ENCODE measurements at regions not wholly inside any gene's neighbourhood (a gene's known extent, or its start where the extent isn't known, plus 50 kb on each side); places are given as distances from the start of the nearest gene placed in this dataset.
A peak's percentile ranks its signal among the peaks of the same experiment; 100 is the strongest.

DNA sequence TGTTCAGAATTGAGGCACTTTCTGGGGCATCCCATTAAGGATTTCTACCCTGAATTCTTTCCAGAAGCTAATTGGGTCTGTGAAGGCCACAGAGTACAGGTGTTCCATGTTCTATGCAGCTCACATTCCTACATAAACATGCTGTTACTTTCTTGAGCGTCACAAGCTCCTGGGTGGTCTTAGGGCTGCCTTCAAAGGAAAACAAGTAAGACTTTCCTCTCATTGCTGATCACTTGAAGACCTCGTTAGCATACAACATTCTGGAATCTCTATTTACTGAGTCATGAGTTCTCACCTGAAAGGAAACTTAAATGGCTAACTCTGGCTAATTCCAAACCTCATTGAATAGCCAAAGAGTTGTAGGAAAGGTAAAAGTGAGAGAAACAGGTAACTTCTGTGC is 63.0 kb upstream of the HMGA2 start:
- in situ Hi-C loops (cut with HindIII; ENCODE audit: low sequenced_read_pairs) = no loop called here
- no peak overlapping the region for H3K4me3 ChIP-seq (ENCODE audit: low read depth, low read length)
- TF ChIP-seq, protein P1, sequence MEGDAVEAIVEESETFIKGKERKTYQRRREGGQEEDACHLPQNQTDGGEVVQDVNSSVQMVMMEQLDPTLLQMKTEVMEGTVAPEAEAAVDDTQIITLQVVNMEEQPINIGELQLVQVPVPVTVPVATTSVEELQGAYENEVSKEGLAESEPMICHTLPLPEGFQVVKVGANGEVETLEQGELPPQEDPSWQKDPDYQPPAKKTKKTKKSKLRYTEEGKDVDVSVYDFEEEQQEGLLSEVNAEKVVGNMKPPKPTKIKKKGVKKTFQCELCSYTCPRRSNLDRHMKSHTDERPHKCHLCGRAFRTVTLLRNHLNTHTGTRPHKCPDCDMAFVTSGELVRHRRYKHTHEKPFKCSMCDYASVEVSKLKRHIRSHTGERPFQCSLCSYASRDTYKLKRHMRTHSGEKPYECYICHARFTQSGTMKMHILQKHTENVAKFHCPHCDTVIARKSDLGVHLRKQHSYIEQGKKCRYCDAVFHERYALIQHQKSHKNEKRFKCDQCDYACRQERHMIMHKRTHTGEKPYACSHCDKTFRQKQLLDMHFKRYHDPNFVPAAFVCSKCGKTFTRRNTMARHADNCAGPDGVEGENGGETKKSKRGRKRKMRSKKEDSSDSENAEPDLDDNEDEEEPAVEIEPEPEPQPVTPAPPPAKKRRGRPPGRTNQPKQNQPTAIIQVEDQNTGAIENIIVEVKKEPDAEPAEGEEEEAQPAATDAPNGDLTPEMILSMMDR (IDR thresholded peaks at IDR 0.05; ENCODE audit: low read depth, low read length, missing control alignments) = no peak
- no peak for DNase-seq (ENCODE audit: low read depth)

DNA sequence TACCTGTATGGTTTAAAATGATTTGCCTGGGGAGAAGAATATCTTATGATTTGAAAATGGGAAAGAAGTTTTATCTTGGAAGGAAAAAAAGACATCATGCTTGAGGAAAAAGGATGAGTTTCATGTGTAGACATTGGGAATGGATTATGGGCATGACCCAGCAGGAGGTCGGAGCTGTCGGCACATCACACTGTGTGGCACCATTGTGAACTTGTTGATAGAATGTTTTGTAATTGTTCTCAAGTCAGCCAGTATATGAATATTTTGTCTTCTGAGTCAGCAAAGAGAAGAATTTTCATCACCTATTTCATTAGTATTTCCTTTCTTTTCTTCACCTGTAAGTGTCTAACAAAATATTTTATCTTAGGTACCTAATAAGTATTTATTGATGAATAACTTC is 60.0 kb upstream of the HMGA2 start:
- DNase-seq (ENCODE audit: low read depth) = no peak
- TF ChIP-seq, protein P1 (IDR thresholded peaks at IDR 0.05; ENCODE audit: low read depth, low read length, missing control alignments) = no peak
- H3K4me3 ChIP-seq (ENCODE audit: low read depth, low read length) = no peak overlapping the region
- in situ Hi-C loops (cut with HindIII; ENCODE audit: low sequenced_read_pairs) = no loop called here

DNA sequence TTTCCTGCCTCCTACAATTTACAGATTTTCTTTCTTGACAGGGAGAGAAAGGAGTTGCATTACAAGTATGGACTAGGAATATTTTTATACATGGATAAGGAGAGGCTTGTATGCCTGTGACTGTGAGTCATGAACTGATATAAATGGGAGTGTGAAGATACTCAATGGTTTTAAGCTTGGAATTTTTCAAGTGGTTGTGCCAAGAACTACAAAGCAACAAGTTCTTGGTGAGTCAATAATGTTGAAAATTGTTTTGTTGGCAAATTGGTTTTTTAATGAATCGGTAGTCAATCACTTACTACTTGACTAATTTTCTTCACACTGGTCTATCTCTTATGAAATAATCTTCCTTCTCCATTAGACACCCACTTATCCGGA is 58.9 kb upstream of the HMGA2 start:
- no peak overlapping the region for H3K4me3 ChIP-seq (ENCODE audit: low read depth, low read length)
- in situ Hi-C loops (cut with HindIII; ENCODE audit: low sequenced_read_pairs) = no loop called here
- TF ChIP-seq, protein P1 (IDR thresholded peaks at IDR 0.05; ENCODE audit: low read depth, low read length, missing control alignments) = no peak
- DNase-seq (ENCODE audit: low read depth) = peak; percentile 75

DNA sequence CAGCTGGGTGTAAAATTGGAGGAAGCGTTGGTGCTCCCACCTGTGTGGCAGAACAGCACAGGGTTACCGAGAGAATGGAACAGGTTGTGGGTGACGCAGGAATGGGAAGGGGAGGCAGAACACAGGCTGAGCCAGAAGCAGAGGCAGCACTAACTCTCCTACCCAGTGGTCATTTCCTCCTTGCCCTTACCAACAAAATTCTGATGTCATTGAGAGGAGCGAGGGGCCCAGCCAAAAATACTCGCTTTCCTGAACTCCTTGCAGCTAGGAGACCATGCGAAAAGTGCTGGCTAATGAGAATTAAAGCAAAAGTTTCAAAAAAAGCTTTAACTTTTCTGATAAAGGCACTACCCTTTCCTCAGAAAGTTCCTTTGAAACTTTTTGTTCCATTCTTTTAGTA is 54.4 kb upstream of the HMGA2 start:
- DNase-seq (ENCODE audit: low read depth) = no peak
- in situ Hi-C loops (cut with HindIII; ENCODE audit: low sequenced_read_pairs) = no loop called here
- TF ChIP-seq, protein P1 (IDR thresholded peaks at IDR 0.05; ENCODE audit: low read depth, low read length, missing control alignments) = no peak
- no peak overlapping the region for H3K4me3 ChIP-seq (ENCODE audit: low read depth, low read length)

Measured in astrocyte of the cerebellum (primary cell).